ENCODE measurements at regions not wholly inside any gene's neighbourhood (a gene's known extent, or its start where the extent isn't known, plus 50 kb on each side); places are given as distances from the start of the nearest gene placed in this dataset.

- Histone ChIP-seq H3K36me3 (ENCODE audit: control insufficient read depth, insufficient read depth, low read length) (no peaks in the 10 kb centered on the region), H3K9me3 (ENCODE audit: control insufficient read depth, low read length) (no peaks in the 10 kb centered on the region), H3K27ac (ENCODE audit: low read depth, low read length, severe bottlenecking) (no peak overlapping the region), H3K4me3 (ENCODE audit: extremely low read depth, insufficient read depth, low read length, poor library complexity, severe bottlenecking) (no peak overlapping the region), H3K4me1 (ENCODE audit: control insufficient read depth, insufficient read depth, low read length, poor library complexity, severe bottlenecking) (no peaks in the 10 kb centered on the region)
- WGBS, 2 experiments (ENCODE audit: insufficient coverage in 2 of 2): 93 to 96% methylated on average over 4 to 5 of the region's 5 CpGs
Measured at GRCh38 chr4:148822572-148823418, 380.6 kb upstream of the NR3C2 start.

- WGBS, 2 experiments (ENCODE audit: insufficient coverage in 2 of 2): no CpG with 5 or more reads among the region's 1 CpG
- Histone ChIP-seq H3K9me3 (ENCODE audit: control insufficient read depth, low read length) (no peaks in the 10 kb centered on the region), H3K4me3 (ENCODE audit: extremely low read depth, insufficient read depth, low read length, poor library complexity, severe bottlenecking) (no peak overlapping the region), H3K36me3 (ENCODE audit: control insufficient read depth, insufficient read depth, low read length) (no peaks in the 10 kb centered on the region), H3K27ac (ENCODE audit: low read depth, low read length, severe bottlenecking) (no peak overlapping the region), H3K4me1 (ENCODE audit: control insufficient read depth, insufficient read depth, low read length, poor library complexity, severe bottlenecking) (no peaks in the 10 kb centered on the region)
Measured at GRCh38 chr4:148814030-148814429, 371.8 kb upstream of the NR3C2 start.

- no peak overlapping the region for H3K27ac ChIP-seq (ENCODE audit: low read depth, low read length, severe bottlenecking)
- no peaks in the 10 kb centered on the region for H3K36me3 ChIP-seq (ENCODE audit: control insufficient read depth, insufficient read depth, low read length)
- H3K9me3 ChIP-seq (ENCODE audit: control insufficient read depth, low read length): no peaks in the 10 kb centered on the region
- no peaks in the 10 kb centered on the region for H3K4me1 ChIP-seq (ENCODE audit: control insufficient read depth, insufficient read depth, low read length, poor library complexity, severe bottlenecking)
- no peak overlapping the region for H3K4me3 ChIP-seq (ENCODE audit: extremely low read depth, insufficient read depth, low read length, poor library complexity, severe bottlenecking)
Measured at GRCh38 chr4:148813289-148813688, 371.1 kb upstream of the NR3C2 start.

- H3K4me1 ChIP-seq (ENCODE audit: control insufficient read depth, insufficient read depth, low read length, poor library complexity, severe bottlenecking): no peaks in the 10 kb centered on the region
- no peak overlapping the region for H3K4me3 ChIP-seq (ENCODE audit: extremely low read depth, insufficient read depth, low read length, poor library complexity, severe bottlenecking)
- H3K27ac ChIP-seq (ENCODE audit: low read depth, low read length, severe bottlenecking): no peak overlapping the region
- WGBS, 2 experiments (ENCODE audit: insufficient coverage in 2 of 2): 83 to 86% methylated on average over 1 of the region's 3 CpGs
- H3K9me3 ChIP-seq (ENCODE audit: control insufficient read depth, low read length): no peaks in the 10 kb centered on the region
- H3K36me3 ChIP-seq (ENCODE audit: control insufficient read depth, insufficient read depth, low read length): no peaks in the 10 kb centered on the region
Measured at GRCh38 chr4:148812101-148812500, 369.9 kb upstream of the NR3C2 start.

GRCh38 chr4:148810461-148810860, 368.2 kb upstream of the NR3C2 start:
- Histone ChIP-seq H3K27ac (ENCODE audit: low read depth, low read length, severe bottlenecking) (no peak overlapping the region), H3K4me1 (ENCODE audit: control insufficient read depth, insufficient read depth, low read length, poor library complexity, severe bottlenecking) (no peaks in the 10 kb centered on the region), H3K9me3 (ENCODE audit: control insufficient read depth, low read length) (peaks cover 3% of the 10 kb centered on the region), H3K4me3 (ENCODE audit: extremely low read depth, insufficient read depth, low read length, poor library complexity, severe bottlenecking) (no peak overlapping the region), H3K36me3 (ENCODE audit: control insufficient read depth, insufficient read depth, low read length) (no peaks in the 10 kb centered on the region)
- WGBS, 2 experiments (ENCODE audit: insufficient coverage in 2 of 2): 83 to 95% methylated on average over 1 to 2 of the region's 2 CpGs

- Histone ChIP-seq H3K27ac (ENCODE audit: low read depth, low read length, severe bottlenecking) (no peak overlapping the region), H3K9me3 (ENCODE audit: control insufficient read depth, low read length) (peaks cover 3% of the 10 kb centered on the region), H3K36me3 (ENCODE audit: control insufficient read depth, insufficient read depth, low read length) (no peaks in the 10 kb centered on the region), H3K4me1 (ENCODE audit: control insufficient read depth, insufficient read depth, low read length, poor library complexity, severe bottlenecking) (no peaks in the 10 kb centered on the region), H3K4me3 (ENCODE audit: extremely low read depth, insufficient read depth, low read length, poor library complexity, severe bottlenecking) (no peak overlapping the region)
- WGBS, 2 experiments (ENCODE audit: insufficient coverage in 2 of 2): no CpG with 5 or more reads among the region's 1 CpG
Measured at GRCh38 chr4:148808416-148808815, 366.2 kb upstream of the NR3C2 start.

- Histone ChIP-seq H3K4me1 (ENCODE audit: control insufficient read depth, insufficient read depth, low read length, poor library complexity, severe bottlenecking) (no peaks in the 10 kb centered on the region), H3K27ac (ENCODE audit: low read depth, low read length, severe bottlenecking) (no peak overlapping the region), H3K9me3 (ENCODE audit: control insufficient read depth, low read length) (peaks cover 2% of the 10 kb centered on the region), H3K36me3 (ENCODE audit: control insufficient read depth, insufficient read depth, low read length) (no peaks in the 10 kb centered on the region), H3K4me3 (ENCODE audit: extremely low read depth, insufficient read depth, low read length, poor library complexity, severe bottlenecking) (no peak overlapping the region)
- no CpG with 5 or more reads among the region's 4 CpGs for WGBS, 2 experiments (ENCODE audit: insufficient coverage in 2 of 2)
Measured at GRCh38 chr4:148800940-148801339, 358.7 kb upstream of the NR3C2 start.

- WGBS, 2 experiments (ENCODE audit: insufficient coverage in 2 of 2): 63 to 86% methylated on average over 1 of the region's 1 CpG
- H3K4me3 ChIP-seq (ENCODE audit: extremely low read depth, insufficient read depth, low read length, poor library complexity, severe bottlenecking): no peak overlapping the region
- H3K36me3 ChIP-seq (ENCODE audit: control insufficient read depth, insufficient read depth, low read length): no peaks in the 10 kb centered on the region
- no peaks in the 10 kb centered on the region for H3K9me3 ChIP-seq (ENCODE audit: control insufficient read depth, low read length)
- no peaks in the 10 kb centered on the region for H3K4me1 ChIP-seq (ENCODE audit: control insufficient read depth, insufficient read depth, low read length, poor library complexity, severe bottlenecking)
- no peak overlapping the region for H3K27ac ChIP-seq (ENCODE audit: low read depth, low read length, severe bottlenecking)
Measured at GRCh38 chr4:148800336-148800885, 358.2 kb upstream of the NR3C2 start.

GRCh38 chr4:148795156-148795864, 353.1 kb upstream of the NR3C2 start:
- WGBS, 2 experiments (ENCODE audit: insufficient coverage in 2 of 2): 65 to 69% methylated on average over 4 to 6 of the region's 7 CpGs
- H3K27ac ChIP-seq (ENCODE audit: low read depth, low read length, severe bottlenecking): no peak overlapping the region
- no peaks in the 10 kb centered on the region for H3K36me3 ChIP-seq (ENCODE audit: control insufficient read depth, insufficient read depth, low read length)
- H3K4me1 ChIP-seq (ENCODE audit: control insufficient read depth, insufficient read depth, low read length, poor library complexity, severe bottlenecking): peaks cover 7% of the 10 kb centered on the region
- no peak overlapping the region for H3K4me3 ChIP-seq (ENCODE audit: extremely low read depth, insufficient read depth, low read length, poor library complexity, severe bottlenecking)
- no peaks in the 10 kb centered on the region for H3K9me3 ChIP-seq (ENCODE audit: control insufficient read depth, low read length)

GRCh38 chr4:148793221-148793620, 351.0 kb upstream of the NR3C2 start:
- H3K36me3 ChIP-seq (ENCODE audit: control insufficient read depth, insufficient read depth, low read length): no peaks in the 10 kb centered on the region
- no CpG with 5 or more reads among the region's 2 CpGs for WGBS, 2 experiments (ENCODE audit: insufficient coverage in 2 of 2)
- no peaks in the 10 kb centered on the region for H3K9me3 ChIP-seq (ENCODE audit: control insufficient read depth, low read length)
- no peak overlapping the region for H3K27ac ChIP-seq (ENCODE audit: low read depth, low read length, severe bottlenecking)
- peaks cover 8% of the 10 kb centered on the region for H3K4me1 ChIP-seq (ENCODE audit: control insufficient read depth, insufficient read depth, low read length, poor library complexity, severe bottlenecking)
- no peak overlapping the region for H3K4me3 ChIP-seq (ENCODE audit: extremely low read depth, insufficient read depth, low read length, poor library complexity, severe bottlenecking)

GRCh38 chr4:148790691-148791090, 348.5 kb upstream of the NR3C2 start:
- no peaks in the 10 kb centered on the region for H3K36me3 ChIP-seq (ENCODE audit: control insufficient read depth, insufficient read depth, low read length)

More at GRCh38 chr4:148790691-148791090, 348.5 kb upstream of the NR3C2 start:
- WGBS, 2 experiments (ENCODE audit: insufficient coverage in 2 of 2): 100% methylated on average over 3 of the region's 5 CpGs; no CpG with 5 or more reads in 1 of the 2 experiments
- H3K27ac ChIP-seq (ENCODE audit: low read depth, low read length, severe bottlenecking): no peak overlapping the region
- H3K4me3 ChIP-seq (ENCODE audit: extremely low read depth, insufficient read depth, low read length, poor library complexity, severe bottlenecking): no peak overlapping the region
- H3K4me1 ChIP-seq (ENCODE audit: control insufficient read depth, insufficient read depth, low read length, poor library complexity, severe bottlenecking): peaks cover 13% of the 10 kb centered on the region
- H3K9me3 ChIP-seq (ENCODE audit: control insufficient read depth, low read length): no peaks in the 10 kb centered on the region

All from mesodermal cell (in vitro differentiated cells).